MCF 10A (cell line): ENCODE measurements at regions not wholly inside any gene's neighbourhood (a gene's known extent, or its start where the extent isn't known, plus 50 kb on each side); places are given as distances from the start of the nearest gene placed in this dataset.
"Not testable (repeated sequence)": the region's sequence is repeated elsewhere in the genome, so short reads cannot be mapped to it uniquely, and the experiment has no call there.

Source experiments
- BruUV-seq: library from RNA; stranded (reverse); fragments of 400-500 nt; replicated peaks from 2 replicates; lab custom pipeline; 2021; lab: Mats Ljungman, UMichigan
- CTCF ChIA-PET: fragments of 300-600 bp; sonication (Branson Sonifier 250); formaldehyde crosslinking; extraction: SDS; loops from one replicate; lab custom pipeline; 2021; ENCODE audit warnings: antibody characterized with exemption, inconsistent platforms; lab: Yijun Ruan, JAX
- POLR2A ChIA-PET: fragments of 300-600, 350-650 bp; sonication (Branson Sonifier 250); formaldehyde crosslinking; extraction: SDS; loops from one replicate; lab custom pipeline; 2020; ENCODE audit warnings: antibody characterized with exemption, inconsistent platforms; lab: Yijun Ruan, JAX
- DNase-seq: peaks from one replicate; pipeline ENCODE4 v3.0.0-alpha.2; 2018; ENCODE audit not compliant: unreplicated experiment
- H3K27ac Mint-ChIP-seq: one replicate; pipeline ENCODE4 v1.8.0; 2022; ENCODE audit warnings: mild to moderate bottlenecking, low read depth, mixed read lengths; ENCODE audit not compliant: unreplicated experiment
- H3K27me3 Mint-ChIP-seq: one replicate; pipeline ENCODE4 v1.8.0; 2022; ENCODE audit warnings: mixed read lengths; ENCODE audit not compliant: insufficient read depth, unreplicated experiment
- H3K36me3 Mint-ChIP-seq: one replicate; pipeline ENCODE4 v1.8.0; 2022; ENCODE audit warnings: mild to moderate bottlenecking, moderate library complexity, mixed read lengths; ENCODE audit not compliant: insufficient read depth, unreplicated experiment
- H3K4me1 Mint-ChIP-seq: one replicate; pipeline ENCODE4 v1.8.0; 2022; ENCODE audit warnings: mixed read lengths; ENCODE audit not compliant: insufficient read depth, unreplicated experiment
- H3K4me3 Mint-ChIP-seq: one replicate; pipeline ENCODE4 v1.8.0; 2022; ENCODE audit warnings: mild to moderate bottlenecking, moderate library complexity, mixed read lengths; ENCODE audit not compliant: unreplicated experiment
- H3K9me3 Mint-ChIP-seq: one replicate; pipeline ENCODE4 v1.8.0; 2022; ENCODE audit warnings: mixed read lengths; ENCODE audit not compliant: unreplicated experiment
- intact Hi-C: fragments of 100-400 bp; cut with micrococcal nuclease; formaldehyde crosslinking; loops from 2 replicates; pipeline ENCODE4 v1.14.1; 2022
- TF ChIP-seq, protein P1 (sequence below): fragments of 200-600 bp; IDR thresholded peaks from one replicate; pipeline ENCODE4 v1.8.0; 2022; ENCODE audit warnings: antibody characterized with exemption, mild to moderate bottlenecking; ENCODE audit not compliant: unreplicated experiment

DNA sequence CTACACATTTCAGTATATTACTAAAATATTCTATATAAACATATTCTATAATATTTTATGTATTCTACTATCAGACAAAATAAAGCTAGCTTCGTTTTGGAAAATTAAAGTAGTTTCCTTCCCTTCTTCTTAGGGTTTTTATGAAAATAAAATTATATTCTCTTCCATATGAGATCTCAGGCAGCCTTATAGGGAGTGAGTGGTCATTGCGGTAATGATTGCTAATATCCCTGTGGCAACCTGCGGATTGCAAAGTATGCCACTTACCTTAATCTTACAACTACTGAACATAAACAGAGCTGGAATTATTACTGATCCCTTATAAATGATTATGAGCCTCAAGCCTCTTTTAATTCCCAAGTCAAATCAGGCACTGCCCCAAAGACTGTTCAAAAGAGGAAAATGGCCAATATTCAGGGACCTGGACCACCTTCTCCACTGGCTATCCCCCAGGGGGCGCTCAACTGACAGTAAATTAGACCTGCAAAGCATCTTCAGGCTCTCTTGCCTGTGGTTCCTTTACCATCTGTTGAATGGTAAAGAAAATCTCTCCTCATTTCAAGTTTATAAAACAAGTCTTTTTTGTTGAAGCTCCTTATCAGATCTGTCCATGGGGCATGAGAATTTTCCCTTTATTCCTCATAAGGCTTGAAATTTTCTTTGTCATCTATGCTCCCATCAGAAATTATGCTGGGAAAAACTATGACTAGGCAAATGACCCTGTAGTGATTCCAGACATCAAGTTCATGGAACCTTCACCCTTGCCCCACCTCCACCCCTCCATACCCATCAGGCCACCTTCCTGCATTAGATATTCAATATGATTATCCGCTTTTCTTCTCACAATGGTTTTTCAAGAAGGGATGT, 163.9 kb downstream of the CEMIP2 start:
- no peaks in the 10 kb centered on the region for H3K4me1 Mint-ChIP-seq
- TF ChIP-seq, protein P1, sequence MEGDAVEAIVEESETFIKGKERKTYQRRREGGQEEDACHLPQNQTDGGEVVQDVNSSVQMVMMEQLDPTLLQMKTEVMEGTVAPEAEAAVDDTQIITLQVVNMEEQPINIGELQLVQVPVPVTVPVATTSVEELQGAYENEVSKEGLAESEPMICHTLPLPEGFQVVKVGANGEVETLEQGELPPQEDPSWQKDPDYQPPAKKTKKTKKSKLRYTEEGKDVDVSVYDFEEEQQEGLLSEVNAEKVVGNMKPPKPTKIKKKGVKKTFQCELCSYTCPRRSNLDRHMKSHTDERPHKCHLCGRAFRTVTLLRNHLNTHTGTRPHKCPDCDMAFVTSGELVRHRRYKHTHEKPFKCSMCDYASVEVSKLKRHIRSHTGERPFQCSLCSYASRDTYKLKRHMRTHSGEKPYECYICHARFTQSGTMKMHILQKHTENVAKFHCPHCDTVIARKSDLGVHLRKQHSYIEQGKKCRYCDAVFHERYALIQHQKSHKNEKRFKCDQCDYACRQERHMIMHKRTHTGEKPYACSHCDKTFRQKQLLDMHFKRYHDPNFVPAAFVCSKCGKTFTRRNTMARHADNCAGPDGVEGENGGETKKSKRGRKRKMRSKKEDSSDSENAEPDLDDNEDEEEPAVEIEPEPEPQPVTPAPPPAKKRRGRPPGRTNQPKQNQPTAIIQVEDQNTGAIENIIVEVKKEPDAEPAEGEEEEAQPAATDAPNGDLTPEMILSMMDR = peak; percentile 69
- intact Hi-C loops = loop anchor here (1.0 to 5.0 kb wide), 5 partner anchors 112 to 421 kb away; no protein-coding TSS in a partner anchor
- H3K27ac Mint-ChIP-seq = no peak overlapping the region
- H3K36me3 Mint-ChIP-seq = no peaks in the 10 kb centered on the region
- no peaks in the 10 kb centered on the region for H3K9me3 Mint-ChIP-seq
- POLR2A ChIA-PET = interaction anchor here (0.5 to 1.9 kb wide), 2 partner anchors 53 to 163 kb away, joined by 3 to 7 read pairs; partner anchors contain the start of gene CEMIP2
- no peak overlapping the region for H3K4me3 Mint-ChIP-seq
- DNase-seq = peak; percentile 79
- CTCF ChIA-PET = interaction anchor here (0.5 to 3.3 kb wide), 58 partner anchors 9 to 1412 kb away, joined by 3 to 39 read pairs (median 5); partner anchors contain the start of gene CEMIP2
- H3K27me3 Mint-ChIP-seq = no peaks in the 10 kb centered on the region
- BruUV-seq = no TSS peak

DNA sequence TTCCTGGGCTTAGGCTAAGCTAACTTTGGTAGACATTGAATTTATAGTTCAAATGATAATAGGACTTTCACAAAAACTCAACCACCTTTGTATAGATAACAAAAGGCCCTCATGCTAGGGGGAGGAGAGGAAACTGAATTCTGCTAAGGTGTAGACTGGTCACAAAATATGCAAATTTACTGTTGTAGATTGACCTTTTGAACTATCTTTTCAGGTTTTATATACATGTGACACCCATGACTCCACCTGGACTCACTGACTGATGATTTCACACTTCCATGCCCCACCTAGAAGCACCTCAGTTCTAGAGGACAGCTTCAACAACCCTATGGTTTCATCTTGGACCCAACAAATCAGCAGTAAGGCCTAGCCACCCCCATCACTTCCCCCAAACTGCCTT, 165.7 kb downstream of the CEMIP2 start:
- no peaks in the 10 kb centered on the region for H3K27me3 Mint-ChIP-seq
- intact Hi-C loops = loop anchor here (2.0 to 5.0 kb wide), 2 partner anchors 110 to 318 kb away; no protein-coding TSS in a partner anchor
- no peak overlapping the region for H3K27ac Mint-ChIP-seq
- ChIA-PET POLR2A (no interaction called here), CTCF (interaction anchor here (0.6 to 1.3 kb wide), 3 partner anchors 27 to 317 kb away, joined by 3 to 4 read pairs (median 3); no protein-coding TSS in a partner anchor)
- TF ChIP-seq, protein P1 = no peak
- H3K4me1 Mint-ChIP-seq = no peaks in the 10 kb centered on the region
- H3K4me3 Mint-ChIP-seq = no peak overlapping the region
- BruUV-seq = no TSS peak
- no peaks in the 10 kb centered on the region for H3K9me3 Mint-ChIP-seq
- no peaks in the 10 kb centered on the region for H3K36me3 Mint-ChIP-seq
- no peak for DNase-seq

DNA sequence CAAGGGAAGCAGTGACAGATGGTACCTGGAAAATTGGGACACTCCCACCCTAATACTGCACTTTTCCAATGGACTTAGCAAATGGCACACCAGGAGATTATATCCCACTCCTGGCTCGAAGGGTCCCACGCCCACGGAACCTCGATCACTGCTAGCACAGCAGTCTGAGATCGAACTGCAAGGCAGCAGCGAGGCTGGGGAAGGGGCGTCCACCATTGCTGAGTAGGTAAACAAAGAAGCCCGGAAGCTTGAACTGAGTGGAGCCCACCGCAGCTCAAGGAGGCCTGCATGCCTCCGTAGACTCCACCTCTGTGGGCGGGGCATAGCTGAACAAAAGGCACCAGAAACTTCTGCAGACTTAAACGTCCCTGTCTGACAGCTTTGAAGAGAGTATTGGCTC, 172.6 kb downstream of the CEMIP2 start:
- H3K4me1 Mint-ChIP-seq, H3K36me3 Mint-ChIP-seq, H3K9me3 Mint-ChIP-seq, intact Hi-C loops, BruUV-seq, POLR2A ChIA-PET, H3K27ac Mint-ChIP-seq, DNase-seq, H3K4me3 Mint-ChIP-seq, H3K27me3 Mint-ChIP-seq: not testable (repeated sequence)
- CTCF ChIA-PET = interaction anchor here (4.6 kb wide), 1 partner anchor 9 kb away, joined by 24 read pairs; no protein-coding TSS in a partner anchor

DNA sequence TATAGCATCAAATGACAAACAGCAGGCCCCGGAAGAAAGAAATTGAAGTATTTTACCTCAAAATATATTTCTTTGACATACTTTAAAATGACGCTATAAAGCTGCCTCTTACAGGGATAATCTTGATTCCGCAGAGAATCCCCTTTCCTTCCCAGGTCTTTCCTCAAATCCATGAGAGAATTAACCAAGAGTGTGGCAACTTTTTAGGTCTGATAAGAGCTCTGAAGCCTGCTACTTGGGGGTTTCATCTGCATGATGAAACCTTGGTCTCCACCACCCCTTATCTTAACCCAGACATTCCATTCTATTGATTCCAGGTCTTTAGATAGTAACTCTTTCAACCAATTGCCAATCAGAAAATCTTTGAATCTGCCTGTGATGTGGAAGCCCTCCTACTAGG, 173.8 kb downstream of the CEMIP2 start:
- CTCF ChIA-PET = interaction anchor here (4.6 kb wide), 1 partner anchor 10 kb away, joined by 24 read pairs; no protein-coding TSS in a partner anchor
- TF ChIP-seq, protein P1 = no peak
- DNase-seq = no peak
- BruUV-seq = no TSS peak
- intact Hi-C loops = no loop called here
- H3K4me3 Mint-ChIP-seq = no peak overlapping the region
- peak overlapping the region; percentile 16 for H3K27ac Mint-ChIP-seq
- POLR2A ChIA-PET = no interaction called here
- H3K27me3 Mint-ChIP-seq = no peaks in the 10 kb centered on the region
- no peaks in the 10 kb centered on the region for H3K36me3 Mint-ChIP-seq
- H3K9me3 Mint-ChIP-seq = no peaks in the 10 kb centered on the region
- H3K4me1 Mint-ChIP-seq = no peaks in the 10 kb centered on the region
